ENCODE measurements at regions not wholly inside any gene's neighbourhood (a gene's known extent, or its start where the extent isn't known, plus 50 kb on each side); places are given as distances from the start of the nearest gene placed in this dataset.
"Not testable (repeated sequence)": the region's sequence is repeated elsewhere in the genome, so short reads cannot be mapped to it uniquely, and the experiment has no call there.

DNA sequence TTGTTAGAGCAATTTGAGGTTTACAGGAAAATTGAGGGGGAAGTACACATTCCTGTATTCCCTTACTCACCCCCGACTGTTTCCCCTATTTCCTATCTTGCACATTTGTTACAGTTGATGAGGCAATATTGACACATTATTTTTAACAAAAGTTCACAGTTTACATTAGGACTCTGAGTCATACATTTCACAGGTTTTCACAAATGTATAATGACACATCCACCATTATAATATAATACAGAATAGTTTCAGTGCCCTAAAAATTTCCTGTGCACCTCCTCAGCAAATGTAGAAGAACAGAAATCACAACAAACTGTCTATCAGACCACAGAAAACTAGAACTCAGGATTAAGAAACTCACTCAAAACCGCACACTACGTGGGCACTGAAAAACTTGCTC is 160.6 kb upstream of the RMP24 start (continued):
- TF ChIP-seq, protein P1, sequence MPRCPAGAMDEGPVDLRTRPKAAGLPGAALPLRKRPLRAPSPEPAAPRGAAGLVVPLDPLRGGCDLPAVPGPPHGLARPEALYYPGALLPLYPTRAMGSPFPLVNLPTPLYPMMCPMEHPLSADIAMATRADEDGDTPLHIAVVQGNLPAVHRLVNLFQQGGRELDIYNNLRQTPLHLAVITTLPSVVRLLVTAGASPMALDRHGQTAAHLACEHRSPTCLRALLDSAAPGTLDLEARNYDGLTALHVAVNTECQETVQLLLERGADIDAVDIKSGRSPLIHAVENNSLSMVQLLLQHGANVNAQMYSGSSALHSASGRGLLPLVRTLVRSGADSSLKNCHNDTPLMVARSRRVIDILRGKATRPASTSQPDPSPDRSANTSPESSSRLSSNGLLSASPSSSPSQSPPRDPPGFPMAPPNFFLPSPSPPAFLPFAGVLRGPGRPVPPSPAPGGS (IDR thresholded peaks at IDR 0.05; ENCODE audit: borderline replicate concordance, insufficient read depth, low read depth, low read length, poor library complexity, severe bottlenecking) = peak; percentile 42
- TF ChIP-seq MTA2 (IDR thresholded peaks at IDR 0.05; ENCODE audit: low read depth) (peak; percentile 79; the same call in 1 of the 2 replicates), RELA (IDR thresholded peaks at IDR 0.05; ENCODE audit: borderline replicate concordance, partially characterized antibody) (no peak)
- TF ChIP-seq, protein P2, sequence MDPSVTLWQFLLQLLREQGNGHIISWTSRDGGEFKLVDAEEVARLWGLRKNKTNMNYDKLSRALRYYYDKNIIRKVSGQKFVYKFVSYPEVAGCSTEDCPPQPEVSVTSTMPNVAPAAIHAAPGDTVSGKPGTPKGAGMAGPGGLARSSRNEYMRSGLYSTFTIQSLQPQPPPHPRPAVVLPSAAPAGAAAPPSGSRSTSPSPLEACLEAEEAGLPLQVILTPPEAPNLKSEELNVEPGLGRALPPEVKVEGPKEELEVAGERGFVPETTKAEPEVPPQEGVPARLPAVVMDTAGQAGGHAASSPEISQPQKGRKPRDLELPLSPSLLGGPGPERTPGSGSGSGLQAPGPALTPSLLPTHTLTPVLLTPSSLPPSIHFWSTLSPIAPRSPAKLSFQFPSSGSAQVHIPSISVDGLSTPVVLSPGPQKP (IDR thresholded peaks at IDR 0.05; ENCODE audit: low read depth, low read length) = no peak
- TF ChIP-seq, protein P3, sequence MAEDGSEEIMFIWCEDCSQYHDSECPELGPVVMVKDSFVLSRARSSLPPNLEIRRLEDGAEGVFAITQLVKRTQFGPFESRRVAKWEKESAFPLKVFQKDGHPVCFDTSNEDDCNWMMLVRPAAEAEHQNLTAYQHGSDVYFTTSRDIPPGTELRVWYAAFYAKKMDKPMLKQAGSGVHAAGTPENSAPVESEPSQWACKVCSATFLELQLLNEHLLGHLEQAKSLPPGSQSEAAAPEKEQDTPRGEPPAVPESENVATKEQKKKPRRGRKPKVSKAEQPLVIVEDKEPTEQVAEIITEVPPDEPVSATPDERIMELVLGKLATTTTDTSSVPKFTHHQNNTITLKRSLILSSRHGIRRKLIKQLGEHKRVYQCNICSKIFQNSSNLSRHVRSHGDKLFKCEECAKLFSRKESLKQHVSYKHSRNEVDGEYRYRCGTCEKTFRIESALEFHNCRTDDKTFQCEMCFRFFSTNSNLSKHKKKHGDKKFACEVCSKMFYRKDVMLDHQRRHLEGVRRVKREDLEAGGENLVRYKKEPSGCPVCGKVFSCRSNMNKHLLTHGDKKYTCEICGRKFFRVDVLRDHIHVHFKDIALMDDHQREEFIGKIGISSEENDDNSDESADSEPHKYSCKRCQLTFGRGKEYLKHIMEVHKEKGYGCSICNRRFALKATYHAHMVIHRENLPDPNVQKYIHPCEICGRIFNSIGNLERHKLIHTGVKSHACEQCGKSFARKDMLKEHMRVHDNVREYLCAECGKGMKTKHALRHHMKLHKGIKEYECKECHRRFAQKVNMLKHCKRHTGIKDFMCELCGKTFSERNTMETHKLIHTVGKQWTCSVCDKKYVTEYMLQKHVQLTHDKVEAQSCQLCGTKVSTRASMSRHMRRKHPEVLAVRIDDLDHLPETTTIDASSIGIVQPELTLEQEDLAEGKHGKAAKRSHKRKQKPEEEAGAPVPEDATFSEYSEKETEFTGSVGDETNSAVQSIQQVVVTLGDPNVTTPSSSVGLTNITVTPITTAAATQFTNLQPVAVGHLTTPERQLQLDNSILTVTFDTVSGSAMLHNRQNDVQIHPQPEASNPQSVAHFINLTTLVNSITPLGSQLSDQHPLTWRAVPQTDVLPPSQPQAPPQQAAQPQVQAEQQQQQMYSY (CRISPR knock-in tag; IDR thresholded peaks at IDR 0.05) = no peak
- TF ChIP-seq, protein P4, sequence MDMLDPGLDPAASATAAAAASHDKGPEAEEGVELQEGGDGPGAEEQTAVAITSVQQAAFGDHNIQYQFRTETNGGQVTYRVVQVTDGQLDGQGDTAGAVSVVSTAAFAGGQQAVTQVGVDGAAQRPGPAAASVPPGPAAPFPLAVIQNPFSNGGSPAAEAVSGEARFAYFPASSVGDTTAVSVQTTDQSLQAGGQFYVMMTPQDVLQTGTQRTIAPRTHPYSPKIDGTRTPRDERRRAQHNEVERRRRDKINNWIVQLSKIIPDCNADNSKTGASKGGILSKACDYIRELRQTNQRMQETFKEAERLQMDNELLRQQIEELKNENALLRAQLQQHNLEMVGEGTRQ (IDR thresholded peaks at IDR 0.05; ENCODE audit: borderline replicate concordance, low read depth, low read length) = no peak

DNA sequence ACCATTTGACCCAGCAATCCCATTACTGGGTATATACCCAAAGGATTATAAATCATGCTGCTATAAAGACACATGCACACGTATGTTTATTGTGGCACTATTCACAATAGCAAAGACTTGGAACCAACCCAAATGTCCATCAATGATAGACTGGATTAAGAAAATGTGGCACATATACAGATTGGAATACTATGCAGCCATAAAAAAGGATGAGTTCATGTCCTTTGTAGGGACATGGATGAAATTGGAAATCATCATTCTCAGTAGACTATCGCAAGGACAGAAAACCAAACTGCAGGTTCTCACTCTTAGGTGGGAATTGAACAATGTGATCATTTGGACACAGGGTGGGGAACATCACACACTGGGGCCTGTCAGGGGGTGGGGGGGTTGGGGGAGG is 157.5 kb upstream of the RMP24 start:
- SMC1A ChIA-PET (ENCODE audit: uncharacterized antibody, unreplicated experiment); BruUV-seq (replicated peaks); H3K27me3 ChIP-seq (replicated peaks in 1 of 2; ENCODE audit: control insufficient read depth in 2 of 2, insufficient read depth in 2 of 2, low read length in 1 of 2); H2AFZ ChIP-seq (ENCODE audit: control insufficient read depth, low read depth, low read length); H3K4me2 ChIP-seq (ENCODE audit: control insufficient read depth, insufficient read depth); H3K4me1 ChIP-seq (ENCODE audit: control insufficient read depth, insufficient read depth, low read length); RAD21 ChIA-PET (ENCODE audit: unreplicated experiment); H3K36me3 ChIP-seq (ENCODE audit: control insufficient read depth in 2 of 2, insufficient read depth in 2 of 2, low read length in 1 of 2); H4K20me1 ChIP-seq (ENCODE audit: control insufficient read depth, insufficient read depth); ATAC-seq; POLR2A ChIA-PET; CTCF ChIA-PET; DNase-seq (ENCODE audit: low read depth, low spot score); H3K9ac ChIP-seq (ENCODE audit: control insufficient read depth, insufficient read depth, low read length); H3K27ac ChIP-seq (ENCODE audit: control insufficient read depth, insufficient read depth); H3K9me3 ChIP-seq (replicated peaks; ENCODE audit: control insufficient read depth, insufficient read depth, low read length); H3K4me3 ChIP-seq; in situ Hi-C loops (cut with MboI); intact Hi-C loops (cut with micrococcal nuclease; ENCODE audit: unreplicated experiment); H3K79me2 ChIP-seq (ENCODE audit: control insufficient read depth, insufficient read depth, low read length); FAIRE-seq: not testable (repeated sequence)
- 94% methylated on average over 2 of the region's 2 CpGs for WGBS (ENCODE audit: insufficient coverage, insufficient replicate concordance, low lambda C conversion rate, missing lambda C conversion rate)
